ENCODE measurements at regions not wholly inside any gene's neighbourhood (a gene's known extent, or its start where the extent isn't known, plus 50 kb on each side); places are given as distances from the start of the nearest gene placed in this dataset.

DNA sequence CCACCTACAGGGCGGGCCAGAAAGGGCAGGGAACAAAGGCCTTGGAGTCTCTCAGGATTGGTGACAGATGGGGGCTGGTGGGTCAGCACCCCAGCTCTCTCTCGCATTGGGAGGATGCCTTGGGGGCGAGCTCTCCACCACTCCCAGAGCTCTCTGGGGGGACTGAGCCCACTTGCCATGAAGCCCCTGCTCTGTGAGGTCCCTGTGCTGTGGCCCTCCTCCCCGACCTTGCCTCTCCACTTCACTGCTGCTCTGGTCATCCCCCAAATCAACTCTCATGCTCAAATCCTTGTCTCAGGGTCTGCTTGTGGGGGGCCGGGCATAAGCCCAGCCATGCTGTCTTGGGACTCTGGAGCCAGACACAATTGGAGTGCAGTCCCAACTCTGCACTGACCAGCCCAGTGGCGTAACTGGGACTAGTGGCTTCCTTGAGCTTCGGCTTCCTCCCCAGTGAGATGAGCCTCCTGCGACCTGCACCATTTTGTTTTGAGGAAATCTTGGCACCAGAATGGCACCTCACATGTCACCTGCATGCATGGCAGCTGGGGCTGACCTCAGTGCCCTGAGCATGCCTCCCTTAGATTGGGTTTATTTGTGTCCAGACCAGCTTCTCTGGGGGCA lies 184.5 kb downstream of the IRF8 start:
- WGBS, 3 donors, result 77 to 84% (median 79%) methylated on average over 8 of the region's 8 CpGs
- no peaks in the 10 kb centered on the region for H3K9me3 ChIP-seq (ENCODE audit: control insufficient read depth in 2 of 2, insufficient read depth in 1 of 2, low read depth in 1 of 2, low read length in 1 of 2)
- H3K36me3 ChIP-seq (ENCODE audit: control insufficient read depth in 3 of 3, insufficient read depth in 2 of 3, low read depth in 1 of 3, low read length in 3 of 3), result no peaks in the 10 kb centered on the region
- no peaks in the 10 kb centered on the region for H3K4me1 ChIP-seq (ENCODE audit: control insufficient read depth in 3 of 3, insufficient read depth in 2 of 3, low read depth in 1 of 3, low read length in 2 of 3)
- DNase-seq (no peak), FAIRE-seq (no peak)
- no peak overlapping the region for H3K27ac ChIP-seq (ENCODE audit: low read depth in 1 of 3, low read length in 2 of 3)
- no peak overlapping the region for H3K4me3 ChIP-seq (ENCODE audit: low read depth in 1 of 3, low read length in 3 of 3)
- H3K27me3 ChIP-seq (ENCODE audit: control insufficient read depth in 3 of 3, insufficient read depth in 3 of 3, low read length in 3 of 3), result peaks cover 0 to 3% (median 0%) of the 10 kb centered on the region in 3 donors

DNA sequence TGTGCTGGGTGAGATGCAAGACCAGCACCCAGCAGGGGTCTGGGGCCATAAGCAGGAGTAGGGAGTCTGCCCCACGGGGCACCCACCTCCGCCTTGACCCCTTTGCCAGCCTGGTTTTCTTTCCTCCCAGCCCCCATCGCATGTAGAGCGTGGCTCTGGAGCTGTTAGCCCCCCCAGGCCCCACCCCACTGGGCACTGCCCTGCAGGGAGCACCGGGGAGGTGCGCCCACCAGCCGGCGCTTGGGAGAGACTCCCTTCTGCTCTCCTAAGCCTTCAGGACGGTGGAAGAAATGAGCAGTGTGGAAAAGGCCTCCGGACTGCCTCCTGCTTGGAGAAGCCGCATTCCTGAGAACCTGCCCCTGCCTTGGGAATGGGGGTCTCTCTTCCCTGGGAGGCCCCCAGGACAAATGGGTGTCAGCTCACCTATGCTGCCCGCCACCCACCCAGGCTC lies 186.2 kb downstream of the IRF8 start:
- H3K4me3 ChIP-seq (ENCODE audit: low read depth in 1 of 3, low read length in 3 of 3), result no peak overlapping the region
- peaks cover 0 to 1% (median 0%) of the 10 kb centered on the region in 3 donors for H3K27me3 ChIP-seq (ENCODE audit: control insufficient read depth in 3 of 3, insufficient read depth in 3 of 3, low read length in 3 of 3)
- H3K27ac ChIP-seq (ENCODE audit: low read depth in 1 of 3, low read length in 2 of 3), result no peak overlapping the region
- no peaks in the 10 kb centered on the region for H3K36me3 ChIP-seq (ENCODE audit: control insufficient read depth in 3 of 3, insufficient read depth in 2 of 3, low read depth in 1 of 3, low read length in 3 of 3)
- no peak for FAIRE-seq
- WGBS, 3 donors, result 85 to 95% (median 95%) methylated on average over 12 of the region's 12 CpGs
- no peak for DNase-seq
- no peaks in the 10 kb centered on the region for H3K4me1 ChIP-seq (ENCODE audit: control insufficient read depth in 3 of 3, insufficient read depth in 2 of 3, low read depth in 1 of 3, low read length in 2 of 3)
- no peaks in the 10 kb centered on the region for H3K9me3 ChIP-seq (ENCODE audit: control insufficient read depth in 2 of 2, insufficient read depth in 1 of 2, low read depth in 1 of 2, low read length in 1 of 2)

DNA sequence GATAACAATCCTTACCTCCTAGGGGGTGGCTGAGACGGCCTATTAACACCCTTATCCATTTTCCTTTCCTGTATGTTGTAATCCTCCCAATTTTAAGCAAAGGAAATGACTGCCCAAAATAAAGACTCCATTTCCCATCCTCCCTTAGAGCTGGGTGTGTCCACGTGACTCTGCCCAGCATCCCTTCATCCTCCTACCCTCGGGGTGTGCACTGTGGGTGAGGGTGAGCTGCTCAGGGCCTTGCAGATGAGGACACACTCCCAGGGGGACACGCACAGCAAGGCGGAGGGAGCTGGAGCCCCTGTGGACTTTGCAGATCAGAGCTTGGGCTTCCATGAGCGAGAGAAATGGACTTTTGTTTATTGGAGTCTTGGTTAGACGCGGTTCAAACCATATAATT lies 186.8 kb downstream of the IRF8 start:
- 72 to 83% (median 75%) methylated on average over 8 of the region's 8 CpGs for WGBS, 3 donors
- no peak overlapping the region for H3K4me3 ChIP-seq (ENCODE audit: low read depth in 1 of 3, low read length in 3 of 3)
- H3K4me1 ChIP-seq (ENCODE audit: control insufficient read depth in 3 of 3, insufficient read depth in 2 of 3, low read depth in 1 of 3, low read length in 2 of 3), result no peaks in the 10 kb centered on the region
- no peaks in the 10 kb centered on the region for H3K9me3 ChIP-seq (ENCODE audit: control insufficient read depth in 2 of 2, insufficient read depth in 1 of 2, low read depth in 1 of 2, low read length in 1 of 2)
- no peak for FAIRE-seq
- H3K27me3 ChIP-seq (ENCODE audit: control insufficient read depth in 3 of 3, insufficient read depth in 3 of 3, low read length in 3 of 3), result no peaks in the 10 kb centered on the region
- no peak overlapping the region for H3K27ac ChIP-seq (ENCODE audit: low read depth in 1 of 3, low read length in 2 of 3)
- DNase-seq, result no peak
- H3K36me3 ChIP-seq (ENCODE audit: control insufficient read depth in 3 of 3, insufficient read depth in 2 of 3, low read depth in 1 of 3, low read length in 3 of 3), result no peaks in the 10 kb centered on the region

DNA sequence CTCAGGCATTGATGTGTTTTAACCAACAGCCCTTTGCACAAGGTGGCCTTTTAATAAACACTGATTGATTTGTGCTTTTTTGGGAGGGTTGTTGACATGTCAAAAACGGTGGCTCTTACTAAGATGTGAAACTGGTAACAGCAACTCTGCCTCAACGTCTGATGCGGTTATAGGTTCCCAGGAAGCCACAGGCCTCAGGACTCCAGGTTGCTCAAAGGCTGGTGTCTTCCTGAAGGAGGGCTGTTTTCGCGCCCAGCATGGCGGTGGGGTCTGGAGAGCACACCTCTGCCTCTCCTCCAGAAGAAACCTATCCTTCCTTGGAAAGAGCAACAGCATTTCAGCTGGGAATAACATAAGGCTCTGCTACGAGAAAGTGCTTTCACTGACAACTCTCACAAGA lies 187.5 kb downstream of the IRF8 start:
- Histone ChIP-seq H3K27ac (ENCODE audit: low read depth in 1 of 3, low read length in 2 of 3) (no peak overlapping the region), H3K4me3 (ENCODE audit: low read depth in 1 of 3, low read length in 3 of 3) (no peak overlapping the region), H3K36me3 (ENCODE audit: control insufficient read depth in 3 of 3, insufficient read depth in 2 of 3, low read depth in 1 of 3, low read length in 3 of 3) (no peaks in the 10 kb centered on the region), H3K27me3 (ENCODE audit: control insufficient read depth in 3 of 3, insufficient read depth in 3 of 3, low read length in 3 of 3) (no peaks in the 10 kb centered on the region), H3K4me1 (ENCODE audit: control insufficient read depth in 3 of 3, insufficient read depth in 2 of 3, low read depth in 1 of 3, low read length in 2 of 3) (no peaks in the 10 kb centered on the region), H3K9me3 (ENCODE audit: control insufficient read depth in 2 of 2, insufficient read depth in 1 of 2, low read depth in 1 of 2, low read length in 1 of 2) (no peaks in the 10 kb centered on the region)
- DNase-seq (no peak), FAIRE-seq (no peak)
- 82 to 95% (median 85%) methylated on average over 7 of the region's 7 CpGs for WGBS, 3 donors

DNA sequence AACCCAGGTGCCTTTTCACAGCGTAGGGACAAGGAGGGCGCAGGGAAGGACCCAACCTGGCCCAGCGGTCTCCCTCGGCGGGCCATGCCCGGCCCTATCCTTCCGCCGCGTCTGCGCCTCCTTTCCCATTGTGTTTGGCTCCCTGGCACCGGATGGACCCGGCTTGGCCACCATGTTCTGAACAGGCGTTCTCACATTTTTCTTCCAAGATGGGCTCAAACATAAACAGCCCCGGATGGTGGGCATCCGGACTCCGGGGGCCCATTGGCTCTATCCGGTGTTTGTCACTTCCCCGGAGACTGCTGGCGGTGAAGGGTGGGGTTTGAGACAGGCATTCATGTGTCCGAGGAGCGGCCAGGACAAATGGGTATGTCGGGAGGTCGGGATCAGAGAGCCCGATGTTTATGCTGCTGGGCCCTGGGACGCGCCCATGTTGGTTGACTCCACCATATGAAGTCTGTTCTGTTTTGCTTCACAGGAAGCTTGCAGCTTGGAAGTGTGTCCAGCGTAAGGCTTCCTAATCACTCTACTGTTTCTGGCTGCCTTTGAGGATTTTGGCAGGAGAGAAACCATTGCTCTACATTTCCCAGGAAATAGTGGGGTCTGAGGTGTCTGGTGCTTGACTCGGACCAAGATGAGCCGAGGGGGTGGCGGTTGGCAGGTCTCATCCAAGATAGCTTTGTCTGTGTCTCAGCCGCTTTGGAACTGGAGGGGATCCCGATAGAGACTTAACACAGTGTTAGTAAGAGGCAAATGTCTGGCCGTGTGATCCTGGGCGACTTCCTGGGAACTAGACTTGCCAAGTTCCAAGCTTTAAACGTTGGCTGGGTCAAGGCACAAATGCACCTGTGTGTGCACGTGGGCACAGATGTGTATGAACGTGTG lies 188.3 kb downstream of the IRF8 start:
- Histone ChIP-seq H3K9me3 (ENCODE audit: control insufficient read depth in 2 of 2, insufficient read depth in 1 of 2, low read depth in 1 of 2, low read length in 1 of 2) (no peaks in the 10 kb centered on the region), H3K4me1 (ENCODE audit: control insufficient read depth in 3 of 3, insufficient read depth in 2 of 3, low read depth in 1 of 3, low read length in 2 of 3) (no peaks in the 10 kb centered on the region), H3K4me3 (ENCODE audit: low read depth in 1 of 3, low read length in 3 of 3) (no peak overlapping the region), H3K36me3 (ENCODE audit: control insufficient read depth in 3 of 3, insufficient read depth in 2 of 3, low read depth in 1 of 3, low read length in 3 of 3) (no peaks in the 10 kb centered on the region), H3K27me3 (ENCODE audit: control insufficient read depth in 3 of 3, insufficient read depth in 3 of 3, low read length in 3 of 3) (no peaks in the 10 kb centered on the region), H3K27ac (ENCODE audit: low read depth in 1 of 3, low read length in 2 of 3) (no peak overlapping the region)
- WGBS, 3 donors, result 83 to 86% (median 85%) methylated on average over 32 to 37 of the region's 37 CpGs
- no peak for DNase-seq
- FAIRE-seq, result no peak

DNA sequence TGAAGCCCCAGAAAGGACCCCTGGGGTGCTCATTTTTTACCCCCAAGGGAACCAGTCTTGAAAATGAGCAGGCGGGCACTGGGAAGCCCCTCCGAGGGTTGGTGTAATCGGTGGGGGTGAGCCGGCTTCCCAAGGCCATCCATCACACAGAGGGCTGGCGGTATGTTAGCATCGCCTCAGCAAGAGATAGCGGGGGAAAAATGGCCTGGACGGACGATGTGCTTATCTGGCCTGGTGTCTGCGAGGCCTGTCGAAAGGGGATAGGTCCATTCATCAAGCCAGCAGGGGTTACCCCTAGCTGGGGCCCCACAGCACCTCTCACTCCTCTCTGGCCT lies 188.9 kb downstream of the IRF8 start:
- FAIRE-seq (no peak), DNase-seq (no peak)
- WGBS, 3 donors, result 75 to 86% (median 79%) methylated on average over 11 of the region's 11 CpGs

DNA sequence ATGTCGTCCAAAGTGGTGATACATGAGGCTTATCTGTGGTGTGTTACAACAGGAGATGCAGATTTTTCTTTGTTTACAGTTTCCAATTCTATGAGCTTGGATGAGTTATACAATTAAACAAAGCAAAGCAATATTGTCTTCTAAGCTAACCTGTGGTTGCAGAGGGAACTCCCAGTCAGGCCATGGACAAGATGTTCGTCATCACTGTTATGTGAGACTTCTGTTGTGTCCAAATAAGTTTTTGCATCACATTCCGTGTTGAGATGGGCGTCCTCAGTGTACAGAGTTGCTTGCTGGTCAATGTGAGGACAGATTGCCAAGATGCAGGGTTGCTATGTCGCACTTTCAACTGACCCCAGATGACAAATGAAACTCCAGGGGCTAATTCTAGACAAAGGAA lies 189.3 kb downstream of the IRF8 start:
- FAIRE-seq (no peak), DNase-seq (no peak)
- 74 to 82% (median 75%) methylated on average over 5 of the region's 5 CpGs for WGBS, 3 donors
- H3K4me1 ChIP-seq (ENCODE audit: control insufficient read depth in 3 of 3, insufficient read depth in 2 of 3, low read depth in 1 of 3, low read length in 2 of 3), result no peaks in the 10 kb centered on the region
- no peak overlapping the region for H3K27ac ChIP-seq (ENCODE audit: low read depth in 1 of 3, low read length in 2 of 3)
- H3K4me3 ChIP-seq (ENCODE audit: low read depth in 1 of 3, low read length in 3 of 3), result no peak overlapping the region
- no peaks in the 10 kb centered on the region for H3K9me3 ChIP-seq (ENCODE audit: control insufficient read depth in 2 of 2, insufficient read depth in 1 of 2, low read depth in 1 of 2, low read length in 1 of 2)
- H3K27me3 ChIP-seq (ENCODE audit: control insufficient read depth in 3 of 3, insufficient read depth in 3 of 3, low read length in 3 of 3), result no peaks in the 10 kb centered on the region
- H3K36me3 ChIP-seq (ENCODE audit: control insufficient read depth in 3 of 3, insufficient read depth in 2 of 3, low read depth in 1 of 3, low read length in 3 of 3), result no peaks in the 10 kb centered on the region

More for the DNA sequence above, 188.9 kb downstream of the IRF8 start:
- Histone ChIP-seq H3K36me3 (ENCODE audit: control insufficient read depth in 3 of 3, insufficient read depth in 2 of 3, low read depth in 1 of 3, low read length in 3 of 3) (no peaks in the 10 kb centered on the region), H3K4me1 (ENCODE audit: control insufficient read depth in 3 of 3, insufficient read depth in 2 of 3, low read depth in 1 of 3, low read length in 2 of 3) (no peaks in the 10 kb centered on the region), H3K27me3 (ENCODE audit: control insufficient read depth in 3 of 3, insufficient read depth in 3 of 3, low read length in 3 of 3) (no peaks in the 10 kb centered on the region), H3K27ac (ENCODE audit: low read depth in 1 of 3, low read length in 2 of 3) (no peak overlapping the region), H3K9me3 (ENCODE audit: control insufficient read depth in 2 of 2, insufficient read depth in 1 of 2, low read depth in 1 of 2, low read length in 1 of 2) (no peaks in the 10 kb centered on the region), H3K4me3 (ENCODE audit: low read depth in 1 of 3, low read length in 3 of 3) (no peak overlapping the region)

DNA sequence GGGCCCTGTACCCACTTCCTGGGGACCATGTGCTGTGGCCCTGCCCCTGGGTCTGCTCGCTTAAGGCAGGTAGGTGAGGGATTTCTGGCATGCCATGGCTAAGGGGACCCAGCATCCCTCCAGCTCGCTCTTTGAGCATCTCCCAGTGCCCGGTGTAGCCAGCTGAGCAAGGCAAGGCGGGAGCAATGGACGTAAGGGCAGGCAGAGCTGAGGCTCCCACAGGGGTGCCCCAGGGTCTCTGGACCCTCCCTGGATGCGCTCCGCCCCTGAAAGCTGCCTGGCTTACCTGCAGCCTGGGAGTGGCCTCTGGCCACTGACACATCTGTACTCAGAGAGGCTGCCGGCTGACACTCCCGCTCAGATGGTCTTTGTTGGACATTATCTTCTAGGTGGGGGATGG lies 189.9 kb downstream of the IRF8 start:
- Histone ChIP-seq H3K4me1 (ENCODE audit: control insufficient read depth in 3 of 3, insufficient read depth in 2 of 3, low read depth in 1 of 3, low read length in 2 of 3) (no peaks in the 10 kb centered on the region), H3K36me3 (ENCODE audit: control insufficient read depth in 3 of 3, insufficient read depth in 2 of 3, low read depth in 1 of 3, low read length in 3 of 3) (no peaks in the 10 kb centered on the region), H3K9me3 (ENCODE audit: control insufficient read depth in 2 of 2, insufficient read depth in 1 of 2, low read depth in 1 of 2, low read length in 1 of 2) (no peaks in the 10 kb centered on the region), H3K27me3 (ENCODE audit: control insufficient read depth in 3 of 3, insufficient read depth in 3 of 3, low read length in 3 of 3) (no peaks in the 10 kb centered on the region), H3K4me3 (ENCODE audit: low read depth in 1 of 3, low read length in 3 of 3) (no peak overlapping the region), H3K27ac (ENCODE audit: low read depth in 1 of 3, low read length in 2 of 3) (no peak overlapping the region)
- FAIRE-seq (no peak), DNase-seq (no peak)
- 60 to 81% (median 70%) methylated on average over 8 to 9 of the region's 9 CpGs for WGBS, 3 donors
